OCI-LY7 (cell line): ENCODE measurements at regions not wholly inside any gene's neighbourhood (a gene's known extent, or its start where the extent isn't known, plus 50 kb on each side); places are given as distances from the start of the nearest gene placed in this dataset.
A peak's percentile ranks its signal among the peaks of the same experiment; 100 is the strongest.

ENCODE experiments used
- BruUV-seq: library from RNA; stranded (reverse); fragments of 400-500 nt; replicated peaks from 2 replicates; lab custom pipeline; 2021; lab: Mats Ljungman, UMichigan
- CTCF ChIA-PET: fragments of 300-600 bp; sonication (Branson Sonifier 250); formaldehyde crosslinking; loops from one replicate; lab custom pipeline; 2022; ENCODE audit warnings: antibody characterized with exemption; ENCODE audit not compliant: unreplicated experiment; lab: Charles Lee
- POLR2A ChIA-PET: fragments of 300-600 bp; sonication (Branson Sonifier 250); formaldehyde crosslinking; loops from one replicate; lab custom pipeline; 2022; ENCODE audit warnings: antibody characterized with exemption; lab: Charles Lee
- DNase-seq: peaks from one replicate; pipeline ENCODE4 v3.0.0-alpha.2; 2015; ENCODE audit warnings: low spot score
- H2AFZ ChIP-seq: fragments of 200-600 bp; sonication (generic), shearing (Covaris generic); 2 replicates; pipeline ENCODE4 v1.6.1; 2014; ENCODE audit warnings: mild to moderate bottlenecking, antibody characterized with exemption, low read length, moderate library complexity
- H3K27ac ChIP-seq: fragments of 200-600 bp; sonication (generic); 2 replicates; pipeline ENCODE4 v1.5.1; 2014; ENCODE audit warnings: mixed run types, low read depth, mild to moderate bottlenecking, moderate library complexity, low read length, inconsistent platforms; ENCODE audit not compliant: poor library complexity, severe bottlenecking
- H3K36me3 ChIP-seq: fragments of 200-600 bp; sonication (generic); 2 replicates; pipeline ENCODE4 v1.6.1; 2014; ENCODE audit warnings: mild to moderate bottlenecking, antibody characterized with exemption, low read length, moderate library complexity, mixed read lengths; ENCODE audit not compliant: insufficient read depth
- H3K4me1 ChIP-seq: fragments of 200-600 bp; sonication (generic); 2 replicates; pipeline ENCODE4 v1.5.1; 2014; ENCODE audit warnings: mild to moderate bottlenecking, low read length; ENCODE audit not compliant: insufficient read depth, poor library complexity, severe bottlenecking
- H3K4me2 ChIP-seq: fragments of 200-600 bp; sonication (generic); 2 replicates; pipeline ENCODE4 v1.6.1; 2014; ENCODE audit warnings: mild to moderate bottlenecking, low read length
- H3K4me3 ChIP-seq: fragments of 200-600 bp; sonication (generic); 2 replicates; pipeline ENCODE4 v1.5.1; 2014; ENCODE audit warnings: mild to moderate bottlenecking, low read depth, low read length; ENCODE audit not compliant: poor library complexity, severe bottlenecking
- H3K79me2 ChIP-seq: fragments of 200-600 bp; sonication (generic); 2 replicates; pipeline ENCODE4 v1.6.1; 2016; ENCODE audit warnings: low read depth, mild to moderate bottlenecking, low read length, moderate library complexity, mixed read lengths; ENCODE audit not compliant: insufficient read depth
- H3K9me2 ChIP-seq: fragments of 200-600 bp; sonication (generic); 2 replicates; pipeline ENCODE4 v1.6.1; 2016; ENCODE audit warnings: mild to moderate bottlenecking, low read length, mixed read lengths; ENCODE audit not compliant: insufficient read depth
- H3K9me3 ChIP-seq: fragments of 200-600 bp; sonication (generic); 2 replicates; pipeline ENCODE4 v1.6.1; 2014; ENCODE audit warnings: mild to moderate bottlenecking, mixed run types, low read length, mixed read lengths
- H4K20me1 ChIP-seq: fragments of 200-600 bp; sonication (generic); 2 replicates; pipeline ENCODE4 v1.6.1; 2014; ENCODE audit warnings: mild to moderate bottlenecking, antibody characterized with exemption, low read length, moderate library complexity, mixed read lengths; ENCODE audit not compliant: insufficient read depth
- CTCF ChIP-seq: fragments of 200-600 bp; sonication (generic); conservative IDR thresholded peaks from 2 replicates; pipeline ENCODE4 v1.5.1; 2014; ENCODE audit warnings: mild to moderate bottlenecking, antibody characterized with exemption, low read length, moderate library complexity, mixed read lengths
- EZH2phosphoT487 ChIP-seq: fragments of 200-600 bp; sonication (generic); IDR thresholded peaks from 2 replicates; pipeline ENCODE4 v1.6.1; 2018; ENCODE audit warnings: low read depth, borderline replicate concordance, mild to moderate bottlenecking, mixed run types, antibody characterized with exemption, low read length, moderate library complexity, mixed read lengths
- intact Hi-C: fragments of 100-400 bp; cut with micrococcal nuclease; formaldehyde crosslinking; loops from one replicate; pipeline ENCODE4 v1.10.0; 2022; ENCODE audit not compliant: unreplicated experiment

- intact Hi-C loops, result no loop called here
- Histone ChIP-seq H3K36me3 (no peaks in the 10 kb centered on the region), H3K4me2 (no peak overlapping the region), H3K9me2 (no peaks in the 10 kb centered on the region), H4K20me1 (no peaks in the 10 kb centered on the region), H2AFZ (no peak overlapping the region), H3K79me2 (no peaks in the 10 kb centered on the region), H3K4me1 (no peaks in the 10 kb centered on the region), H3K4me3 (no peak overlapping the region), H3K27ac (no peak overlapping the region), H3K9me3 (no peaks in the 10 kb centered on the region)
- CTCF ChIA-PET, result no interaction called here
- POLR2A ChIA-PET, result no interaction called here
- TF ChIP-seq CTCF (no peak), EZH2phosphoT487 (no peak)
- no peak for DNase-seq
- no TSS peak for BruUV-seq
Observed at GRCh38 chr2:55999790-56000189, 76.2 kb upstream of the EFEMP1 start.

- H3K4me2 ChIP-seq, result no peak overlapping the region
- ChIA-PET CTCF (no interaction called here), POLR2A (no interaction called here)
- TF ChIP-seq EZH2phosphoT487 (no peak), CTCF (no peak)
- no peaks in the 10 kb centered on the region for H3K4me1 ChIP-seq
- no peak overlapping the region for H2AFZ ChIP-seq
- H3K9me3 ChIP-seq, result no peaks in the 10 kb centered on the region
- H3K36me3 ChIP-seq, result no peaks in the 10 kb centered on the region
- no peak overlapping the region for H3K4me3 ChIP-seq
- no peaks in the 10 kb centered on the region for H3K9me2 ChIP-seq
- BruUV-seq, result no TSS peak
- H3K27ac ChIP-seq, result no peak overlapping the region
- H3K79me2 ChIP-seq, result no peaks in the 10 kb centered on the region
- intact Hi-C loops, result no loop called here
- no peaks in the 10 kb centered on the region for H4K20me1 ChIP-seq
- no peak for DNase-seq
Observed at GRCh38 chr2:56001947-56002346, 78.4 kb upstream of the EFEMP1 start.

- H2AFZ ChIP-seq, result no peak overlapping the region; the same call in 1 of the 2 replicates
- peak; percentile 31 for DNase-seq
- no peaks in the 10 kb centered on the region for H3K9me2 ChIP-seq
- intact Hi-C loops, result loop anchor here (2.0 kb wide), 1 partner anchor 290 kb away; no protein-coding TSS in a partner anchor
- H3K36me3 ChIP-seq, result no peaks in the 10 kb centered on the region
- no peak overlapping the region for H3K4me3 ChIP-seq
- POLR2A ChIA-PET, result interaction anchor here (0.6 kb wide), 1 partner anchor 920 kb away, joined by 3 read pairs; no protein-coding TSS in a partner anchor
- no peaks in the 10 kb centered on the region for H3K79me2 ChIP-seq
- no peaks in the 10 kb centered on the region for H4K20me1 ChIP-seq
- TF ChIP-seq EZH2phosphoT487 (no peak), CTCF (no peak)
- no peaks in the 10 kb centered on the region for H3K9me3 ChIP-seq
- CTCF ChIA-PET, result no interaction called here
- no peak overlapping the region for H3K27ac ChIP-seq
- H3K4me1 ChIP-seq, result peaks cover 8% of the 10 kb centered on the region
- H3K4me2 ChIP-seq, result peak overlapping the region; percentile 38
- BruUV-seq, result no TSS peak
Observed at GRCh38 chr2:56008661-56009431, 85.3 kb upstream of the EFEMP1 start.
